ENCODE measurements at regions not wholly inside any gene's neighbourhood (a gene's known extent, or its start where the extent isn't known, plus 50 kb on each side); places are given as distances from the start of the nearest gene placed in this dataset.
A peak's percentile ranks its signal among the peaks of the same experiment; 100 is the strongest.
"Not testable (repeated sequence)": the region's sequence is repeated elsewhere in the genome, so short reads cannot be mapped to it uniquely, and the experiment has no call there.

GRCh38 chr4:94112644-94113043, 95.0 kb upstream of the SMARCAD1 start:
- DNase-seq: no peak
- no peak overlapping the region for H3K4me3 ChIP-seq
- no peaks in the 10 kb centered on the region for H3K27me3 ChIP-seq
- H3K36me3 ChIP-seq: no peaks in the 10 kb centered on the region
- H3K9me3 ChIP-seq: no peaks in the 10 kb centered on the region

GRCh38 chr4:94115687-94116086, 92.0 kb upstream of the SMARCAD1 start:
- no peak for DNase-seq
- H3K4me3 ChIP-seq: no peak overlapping the region
- H3K36me3 ChIP-seq: no peaks in the 10 kb centered on the region
- H3K9me3 ChIP-seq: no peaks in the 10 kb centered on the region
- H3K27me3 ChIP-seq: no peaks in the 10 kb centered on the region

- Histone ChIP-seq H3K36me3 (no peaks in the 10 kb centered on the region), H3K4me3 (no peak overlapping the region), H3K27me3 (no peaks in the 10 kb centered on the region), H3K9me3 (no peaks in the 10 kb centered on the region)
- no peak for DNase-seq
These were observed 90.8 kb upstream of the SMARCAD1 start for GRCh38 chr4:94116842-94117241.

GRCh38 chr4:94126669-94127068, 81.0 kb upstream of the SMARCAD1 start:
- DNase-seq: no peak
- H3K9me3 ChIP-seq: no peaks in the 10 kb centered on the region
- H3K4me3 ChIP-seq: no peak overlapping the region
- no peaks in the 10 kb centered on the region for H3K36me3 ChIP-seq
- 0 out of 2 replicates have a peak, but pooled peaks cover 3% of the 10 kb centered on the region for H3K27me3 ChIP-seq

GRCh38 chr4:94127707-94128328, 79.8 kb upstream of the SMARCAD1 start:
- no peak for DNase-seq
- Histone ChIP-seq H3K9me3 (no peaks in the 10 kb centered on the region), H3K4me3 (no peak overlapping the region), H3K36me3 (no peaks in the 10 kb centered on the region), H3K27me3 (0 out of 2 replicates have a peak, but pooled peaks cover 3% of the 10 kb centered on the region)

GRCh38 chr4:94131212-94131611, 76.5 kb upstream of the SMARCAD1 start:
- H3K27me3 ChIP-seq: 0 out of 2 replicates have a peak, but pooled peaks cover 3% of the 10 kb centered on the region
- no peaks in the 10 kb centered on the region for H3K36me3 ChIP-seq
- DNase-seq: no peak
- H3K9me3 ChIP-seq: no peaks in the 10 kb centered on the region
- no peak overlapping the region for H3K4me3 ChIP-seq

- Histone ChIP-seq H3K4me3 (no peak overlapping the region), H3K9me3 (no peaks in the 10 kb centered on the region), H3K27me3 (no peaks in the 10 kb centered on the region), H3K36me3 (no peaks in the 10 kb centered on the region)
- no peak for DNase-seq
These were observed 72.0 kb upstream of the SMARCAD1 start for GRCh38 chr4:94135701-94136100.

- H3K27me3 ChIP-seq: no peaks in the 10 kb centered on the region; the same call in 1 of the 2 replicates
- no peaks in the 10 kb centered on the region for H3K36me3 ChIP-seq
- H3K9me3 ChIP-seq: no peaks in the 10 kb centered on the region
- H3K4me3 ChIP-seq: no peak overlapping the region
- no peak for DNase-seq
These were observed 67.6 kb upstream of the SMARCAD1 start for GRCh38 chr4:94139931-94140612.

- DNase-seq: no peak
- H3K36me3 ChIP-seq: no peaks in the 10 kb centered on the region
- no peaks in the 10 kb centered on the region for H3K9me3 ChIP-seq
These were observed 66.7 kb upstream of the SMARCAD1 start for GRCh38 chr4:94141001-94141400.

GRCh38 chr4:94148052-94148451, 59.6 kb upstream of the SMARCAD1 start:
- not testable (repeated sequence) for H3K36me3 ChIP-seq, H3K9me3 ChIP-seq, DNase-seq, H3K27me3 ChIP-seq, H3K4me3 ChIP-seq

More at GRCh38 chr4:94141001-94141400, 66.7 kb upstream of the SMARCAD1 start:
- Histone ChIP-seq H3K27me3 (no peaks in the 10 kb centered on the region; the same call in 1 of the 2 replicates), H3K4me3 (no peak overlapping the region)

- Histone ChIP-seq H3K4me3 (no peak overlapping the region), H3K27me3 (no peaks in the 10 kb centered on the region), H3K9me3 (no peaks in the 10 kb centered on the region), H3K36me3 (no peaks in the 10 kb centered on the region)
- DNase-seq: no peak
These were observed 55.2 kb upstream of the SMARCAD1 start for GRCh38 chr4:94152466-94152865.

GRCh38 chr4:94155404-94155803, 52.3 kb upstream of the SMARCAD1 start:
- not testable (repeated sequence) for H3K27me3 ChIP-seq, H3K4me3 ChIP-seq, H3K36me3 ChIP-seq, H3K9me3 ChIP-seq
- peak; percentile 47 for DNase-seq

GRCh38 chr4:94156826-94157225, 50.8 kb upstream of the SMARCAD1 start:
- H3K9me3 ChIP-seq: no peaks in the 10 kb centered on the region
- H3K27me3 ChIP-seq: no peaks in the 10 kb centered on the region
- DNase-seq: no peak
- no peaks in the 10 kb centered on the region for H3K36me3 ChIP-seq
- H3K4me3 ChIP-seq: no peak overlapping the region

Measured in MG63 (cell line).